Activated CD4-positive, alpha-beta T cell treated with anti-CD3 and anti-CD28 coated beads, Interleukin-2, amount 50 U/mL, for 48 hours (primary cell): ENCODE measurements at regions not wholly inside any gene's neighbourhood (a gene's known extent, or its start where the extent isn't known, plus 50 kb on each side); places are given as distances from the start of the nearest gene placed in this dataset.

Experiments used
- DNase-seq, 2 experiments: peaks; one replicate each; pipeline ENCODE4 v3.0.0-alpha.2; 2020

GRCh38 chr22:26894766-26895485 lies 237.5 kb downstream of the MIAT start:
- no peak for DNase-seq

GRCh38 chr22:26897384-26897783 lies 240.0 kb downstream of the MIAT start:
- DNase-seq = no peak

- DNase-seq = no peak
Measured at GRCh38 chr22:26898946-26899605, 241.7 kb downstream of the MIAT start.

- DNase-seq = no peak
Measured at GRCh38 chr22:26900787-26901186, 243.4 kb downstream of the MIAT start.

- DNase-seq = no peak
Measured at GRCh38 chr22:26901198-26901816, 243.9 kb downstream of the MIAT start.

- DNase-seq = no peak
Measured at GRCh38 chr22:26902401-26903029, 245.1 kb downstream of the MIAT start.

- peak in 1 of 2 experiments; percentile 9 for DNase-seq
Measured at GRCh38 chr22:26903030-26903856, 245.9 kb downstream of the MIAT start.

- DNase-seq = no peak
Measured at GRCh38 chr22:26904483-26904882, 247.1 kb downstream of the MIAT start.

GRCh38 chr22:26905076-26905475 lies 247.7 kb downstream of the MIAT start:
- DNase-seq = no peak

GRCh38 chr22:26905640-26906039 lies 248.3 kb downstream of the MIAT start:
- DNase-seq = no peak

GRCh38 chr22:26906464-26906863 lies 249.1 kb downstream of the MIAT start:
- no peak for DNase-seq

GRCh38 chr22:26907366-26907765 lies 250.0 kb downstream of the MIAT start:
- DNase-seq = no peak

- no peak for DNase-seq
Measured at GRCh38 chr22:26910845-26911244, 253.5 kb downstream of the MIAT start.

- no peak for DNase-seq
Measured at GRCh38 chr22:26912655-26913345, 255.4 kb downstream of the MIAT start.

- no peak for DNase-seq
Measured at GRCh38 chr22:26914519-26915185, 257.3 kb downstream of the MIAT start.

- DNase-seq = no peak
Measured at GRCh38 chr22:26916236-26916635, 258.8 kb downstream of the MIAT start.

- no peak for DNase-seq
Measured at GRCh38 chr22:26918226-26918625, 260.8 kb downstream of the MIAT start.

- no peak for DNase-seq
Measured at GRCh38 chr22:26921726-26922125, 264.3 kb downstream of the MIAT start.

GRCh38 chr22:26922806-26923205 lies 265.4 kb downstream of the MIAT start:
- peak in 1 of 2 experiments; percentile 3 for DNase-seq

GRCh38 chr22:26923531-26923930 lies 266.1 kb downstream of the MIAT start:
- no peak for DNase-seq

GRCh38 chr22:26927821-26928220 lies 270.4 kb downstream of the MIAT start:
- no peak for DNase-seq

GRCh38 chr22:26931471-26931870 lies 274.1 kb downstream of the MIAT start:
- no peak for DNase-seq
